Progenitor cell of endocrine pancreas (in vitro differentiated cells): ENCODE measurements at regions not wholly inside any gene's neighbourhood (a gene's known extent, or its start where the extent isn't known, plus 50 kb on each side); places are given as distances from the start of the nearest gene placed in this dataset.

ENCODE experiments used
- DNase-seq: peaks from one replicate; pipeline ENCODE4 v3.0.0; 2021; ENCODE audit warnings: low spot score; ENCODE audit not compliant: unreplicated experiment
- H3K27ac Mint-ChIP-seq: 2 replicates; pipeline ENCODE4 v1.8.0; 2021; ENCODE audit warnings: mild to moderate bottlenecking, moderate library complexity, mixed read lengths
- H3K27me3 Mint-ChIP-seq: 2 replicates; pipeline ENCODE4 v1.8.0; 2021; ENCODE audit warnings: mixed read lengths
- H3K36me3 Mint-ChIP-seq: 2 replicates; pipeline ENCODE4 v1.8.0; 2022; ENCODE audit warnings: mixed read lengths; ENCODE audit not compliant: insufficient read depth
- H3K4me1 Mint-ChIP-seq: 2 replicates; pipeline ENCODE4 v1.8.0; 2021; ENCODE audit warnings: low read depth, mixed read lengths
- H3K4me3 Mint-ChIP-seq: 2 replicates; pipeline ENCODE4 v1.8.0; 2021; ENCODE audit warnings: low read depth, mild to moderate bottlenecking, moderate library complexity, mixed read lengths
- H3K9me3 Mint-ChIP-seq: 2 replicates; pipeline ENCODE4 v1.8.0; 2021; ENCODE audit warnings: low read depth, mixed read lengths
- TF ChIP-seq, protein P1 (sequence below): fragments of 200-600 bp; sonication (generic); IDR thresholded peaks from one replicate; pipeline ENCODE4 v1.5.0; 2021; ENCODE audit warnings: antibody characterized with exemption, mild to moderate bottlenecking; ENCODE audit not compliant: unreplicated experiment

DNA sequence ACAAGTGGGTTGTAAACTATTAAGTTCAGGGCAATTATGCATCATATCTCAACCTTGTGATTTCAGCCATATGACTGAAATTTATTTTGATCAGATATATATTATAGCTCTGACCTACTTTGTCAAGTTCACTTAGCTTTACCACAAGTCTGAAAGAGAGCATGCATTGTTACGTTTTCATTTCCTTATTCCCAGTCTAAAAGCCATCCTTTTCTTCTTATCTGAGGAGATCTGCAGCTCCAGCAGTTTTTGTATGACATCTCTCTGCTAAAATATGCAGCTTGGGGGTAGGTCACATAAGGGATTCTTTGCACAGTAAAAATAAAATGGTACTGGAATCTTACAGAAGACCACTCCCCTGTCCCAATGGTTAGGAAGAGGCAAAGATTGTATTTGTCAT lies 1682.8 kb upstream of the FLRT2 start:
- Mint-ChIP-seq H3K36me3 (no peaks in the 10 kb centered on the region), H3K27me3 (no peaks in the 10 kb centered on the region), H3K4me3 (no peak overlapping the region), H3K4me1 (peaks cover under 1% of the 10 kb centered on the region), H3K9me3 (no peaks in the 10 kb centered on the region), H3K27ac (no peak overlapping the region)
- TF ChIP-seq, protein P1, sequence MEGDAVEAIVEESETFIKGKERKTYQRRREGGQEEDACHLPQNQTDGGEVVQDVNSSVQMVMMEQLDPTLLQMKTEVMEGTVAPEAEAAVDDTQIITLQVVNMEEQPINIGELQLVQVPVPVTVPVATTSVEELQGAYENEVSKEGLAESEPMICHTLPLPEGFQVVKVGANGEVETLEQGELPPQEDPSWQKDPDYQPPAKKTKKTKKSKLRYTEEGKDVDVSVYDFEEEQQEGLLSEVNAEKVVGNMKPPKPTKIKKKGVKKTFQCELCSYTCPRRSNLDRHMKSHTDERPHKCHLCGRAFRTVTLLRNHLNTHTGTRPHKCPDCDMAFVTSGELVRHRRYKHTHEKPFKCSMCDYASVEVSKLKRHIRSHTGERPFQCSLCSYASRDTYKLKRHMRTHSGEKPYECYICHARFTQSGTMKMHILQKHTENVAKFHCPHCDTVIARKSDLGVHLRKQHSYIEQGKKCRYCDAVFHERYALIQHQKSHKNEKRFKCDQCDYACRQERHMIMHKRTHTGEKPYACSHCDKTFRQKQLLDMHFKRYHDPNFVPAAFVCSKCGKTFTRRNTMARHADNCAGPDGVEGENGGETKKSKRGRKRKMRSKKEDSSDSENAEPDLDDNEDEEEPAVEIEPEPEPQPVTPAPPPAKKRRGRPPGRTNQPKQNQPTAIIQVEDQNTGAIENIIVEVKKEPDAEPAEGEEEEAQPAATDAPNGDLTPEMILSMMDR: no peak
- DNase-seq: no peak

DNA sequence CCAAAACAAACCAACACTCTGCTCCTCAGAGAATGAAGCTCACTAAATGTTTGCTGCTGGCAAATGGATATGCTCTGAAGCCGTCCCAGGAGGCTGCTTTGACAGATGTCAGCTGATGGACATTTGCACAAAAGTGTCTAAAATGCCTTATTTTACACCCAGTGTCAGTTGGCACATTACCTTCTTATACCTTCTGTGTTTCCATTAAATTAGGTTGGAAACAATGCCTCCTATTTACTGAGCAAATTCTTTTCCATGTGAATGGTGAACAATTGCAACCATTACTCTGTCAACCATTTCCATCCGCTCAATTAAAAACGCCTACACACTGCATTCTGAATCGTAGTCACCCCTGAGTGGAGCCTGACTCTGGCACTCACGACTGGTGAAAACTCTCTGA lies 1679.9 kb upstream of the FLRT2 start:
- no peak overlapping the region for H3K27ac Mint-ChIP-seq
- no peak overlapping the region for H3K4me3 Mint-ChIP-seq
- no peaks in the 10 kb centered on the region for H3K4me1 Mint-ChIP-seq
- TF ChIP-seq, protein P1: no peak
- no peak for DNase-seq
- H3K36me3 Mint-ChIP-seq: no peaks in the 10 kb centered on the region
- H3K27me3 Mint-ChIP-seq: no peaks in the 10 kb centered on the region
- H3K9me3 Mint-ChIP-seq: no peaks in the 10 kb centered on the region

DNA sequence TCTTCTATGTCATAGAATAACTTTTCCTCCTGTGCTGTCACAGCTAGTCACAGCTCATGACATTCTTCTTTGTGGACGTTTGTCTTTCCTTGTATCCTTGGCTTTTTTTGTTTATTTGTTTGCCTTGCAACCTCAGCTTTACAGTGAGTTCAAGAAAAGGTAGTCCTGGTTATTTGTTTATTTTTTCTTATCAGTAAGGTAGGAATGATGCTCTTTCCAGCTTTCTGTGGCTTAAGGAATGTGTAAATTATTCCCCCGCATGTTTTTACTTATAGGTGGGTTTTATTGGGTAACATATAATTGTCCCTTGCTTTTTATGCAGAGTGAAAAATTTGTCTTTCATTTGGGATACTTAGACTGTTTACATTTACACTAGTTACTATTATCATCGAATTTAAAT lies 1673.6 kb upstream of the FLRT2 start:
- DNase-seq: no peak
- TF ChIP-seq, protein P1: no peak
- no peak overlapping the region for H3K4me3 Mint-ChIP-seq
- H3K27me3 Mint-ChIP-seq: no peaks in the 10 kb centered on the region
- no peaks in the 10 kb centered on the region for H3K36me3 Mint-ChIP-seq
- H3K9me3 Mint-ChIP-seq: peaks cover 4% of the 10 kb centered on the region
- H3K27ac Mint-ChIP-seq: no peak overlapping the region
- H3K4me1 Mint-ChIP-seq: no peaks in the 10 kb centered on the region

DNA sequence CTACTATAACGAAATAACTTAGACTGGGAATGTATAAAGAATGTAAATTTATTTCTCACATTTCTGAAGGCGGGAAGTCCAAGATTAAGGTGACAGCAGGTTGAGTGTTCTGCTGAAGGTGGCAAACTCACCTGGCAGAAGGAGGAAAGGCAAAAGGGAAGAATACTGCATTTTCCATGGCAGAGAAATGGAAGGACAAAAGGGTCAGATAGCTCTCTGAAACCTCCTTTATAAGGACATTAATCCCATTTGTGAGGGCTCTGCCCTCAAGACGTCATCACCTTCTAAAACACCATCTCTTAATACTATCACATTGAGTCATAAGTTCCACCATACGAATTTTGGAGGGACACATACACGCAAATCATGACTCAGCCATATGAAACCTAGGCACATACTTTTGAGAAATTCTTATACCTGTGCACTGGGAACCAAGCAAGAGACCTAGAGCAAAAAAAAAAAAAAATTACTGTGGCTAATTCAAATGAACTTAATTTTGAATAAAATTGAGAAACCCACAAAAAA lies 1669.3 kb upstream of the FLRT2 start:
- TF ChIP-seq, protein P1: no peak
- Mint-ChIP-seq H3K4me1 (peaks cover 11% of the 10 kb centered on the region), H3K9me3 (peaks cover 4% of the 10 kb centered on the region), H3K36me3 (no peaks in the 10 kb centered on the region), H3K4me3 (no peak overlapping the region), H3K27me3 (no peaks in the 10 kb centered on the region), H3K27ac (no peak overlapping the region)
- no peak for DNase-seq

DNA sequence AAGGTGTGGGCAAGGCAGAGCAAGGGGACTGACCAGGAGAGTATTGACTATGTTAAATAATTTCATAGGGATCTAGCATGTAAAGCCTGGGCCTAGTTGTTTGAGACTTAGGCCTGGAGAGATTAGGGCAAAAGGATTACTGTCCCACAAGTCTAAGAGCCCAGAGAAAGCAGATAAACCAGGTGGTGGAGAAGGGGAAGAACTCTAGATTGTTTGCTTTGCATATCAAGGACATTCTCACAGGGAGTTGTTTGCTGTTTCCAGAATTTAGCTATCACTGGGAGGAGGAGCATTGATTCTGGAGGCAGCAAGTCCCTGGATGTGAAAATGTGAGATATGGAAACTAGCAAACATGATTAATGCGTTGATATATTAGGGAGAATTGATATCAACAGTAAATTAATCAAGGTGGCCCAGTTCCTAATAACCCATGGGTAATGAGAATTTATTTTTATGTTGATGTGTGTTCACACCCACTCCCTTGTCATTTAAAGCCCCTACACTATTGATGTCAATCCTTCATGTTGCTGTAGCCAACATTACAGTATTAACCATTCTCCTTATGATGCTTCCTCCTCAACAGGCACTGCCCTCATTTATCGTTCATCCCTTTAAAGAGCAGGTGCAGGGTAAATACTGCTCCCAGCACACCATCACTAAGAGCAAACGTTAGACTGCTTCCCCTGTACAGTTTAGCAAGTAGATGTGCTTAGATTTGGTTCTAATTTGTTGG lies 1666.7 kb upstream of the FLRT2 start:
- Mint-ChIP-seq H3K27me3 (no peaks in the 10 kb centered on the region), H3K36me3 (no peaks in the 10 kb centered on the region), H3K27ac (no peak overlapping the region), H3K9me3 (peaks cover 4% of the 10 kb centered on the region), H3K4me1 (peaks cover 11% of the 10 kb centered on the region), H3K4me3 (no peak overlapping the region)
- TF ChIP-seq, protein P1: no peak
- no peak for DNase-seq
